NB4 (cell line): ENCODE measurements at regions not wholly inside any gene's neighbourhood (a gene's known extent, or its start where the extent isn't known, plus 50 kb on each side); places are given as distances from the start of the nearest gene placed in this dataset.

Experiments
- POLR2A ChIP-seq: IDR thresholded peaks from 2 replicates; pipeline ENCODE4 v1.6.1; 2011; ENCODE audit warnings: mild to moderate bottlenecking; ENCODE audit not compliant: insufficient read length; ENCODE audit errors: extremely low read depth
- TF ChIP-seq, protein P1 (sequence below): IDR thresholded peaks from one replicate; pipeline ENCODE4 v1.5.1; 2012; ENCODE audit warnings: low read depth, low read length

DNA sequence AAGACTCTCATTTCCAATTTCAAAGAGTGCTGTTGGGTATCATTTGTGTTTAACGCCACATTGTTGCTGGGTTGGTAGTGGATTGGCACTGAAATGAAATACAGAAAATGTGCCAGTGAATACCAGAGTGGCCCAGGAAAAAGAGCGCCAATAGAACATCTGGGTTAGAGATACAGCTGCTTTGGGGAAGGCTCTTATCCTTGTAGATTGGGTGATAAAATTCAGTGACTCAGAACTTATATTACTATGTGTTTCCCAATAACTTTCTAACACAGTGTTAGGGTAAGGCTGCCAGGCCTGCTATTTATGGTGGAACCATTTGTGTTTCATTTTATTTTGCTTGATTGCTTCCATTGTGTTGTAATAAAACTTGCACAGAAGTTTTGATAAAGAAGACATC is 168.2 kb upstream of the SSTR1 start:
- TF ChIP-seq, protein P1, sequence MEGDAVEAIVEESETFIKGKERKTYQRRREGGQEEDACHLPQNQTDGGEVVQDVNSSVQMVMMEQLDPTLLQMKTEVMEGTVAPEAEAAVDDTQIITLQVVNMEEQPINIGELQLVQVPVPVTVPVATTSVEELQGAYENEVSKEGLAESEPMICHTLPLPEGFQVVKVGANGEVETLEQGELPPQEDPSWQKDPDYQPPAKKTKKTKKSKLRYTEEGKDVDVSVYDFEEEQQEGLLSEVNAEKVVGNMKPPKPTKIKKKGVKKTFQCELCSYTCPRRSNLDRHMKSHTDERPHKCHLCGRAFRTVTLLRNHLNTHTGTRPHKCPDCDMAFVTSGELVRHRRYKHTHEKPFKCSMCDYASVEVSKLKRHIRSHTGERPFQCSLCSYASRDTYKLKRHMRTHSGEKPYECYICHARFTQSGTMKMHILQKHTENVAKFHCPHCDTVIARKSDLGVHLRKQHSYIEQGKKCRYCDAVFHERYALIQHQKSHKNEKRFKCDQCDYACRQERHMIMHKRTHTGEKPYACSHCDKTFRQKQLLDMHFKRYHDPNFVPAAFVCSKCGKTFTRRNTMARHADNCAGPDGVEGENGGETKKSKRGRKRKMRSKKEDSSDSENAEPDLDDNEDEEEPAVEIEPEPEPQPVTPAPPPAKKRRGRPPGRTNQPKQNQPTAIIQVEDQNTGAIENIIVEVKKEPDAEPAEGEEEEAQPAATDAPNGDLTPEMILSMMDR = no peak
- TF ChIP-seq POLR2A = no peak
